Sigmoid colon (tissue), 6 donors: ENCODE measurements at regions not wholly inside any gene's neighbourhood (a gene's known extent, or its start where the extent isn't known, plus 50 kb on each side); places are given as distances from the start of the nearest gene placed in this dataset.

Experiments
- DNase-seq: peaks from one replicate; pipeline ENCODE4 v3.0.0-alpha.2; 2019
- H3K27ac ChIP-seq, 4 donors: fragments of 200-600 bp; sonication (generic); one replicate each; pipeline ENCODE4 v1.5.1; 2016 to 2019; ENCODE audit warnings: mild to moderate bottlenecking in 1 of 4
- H3K27me3 ChIP-seq, 3 donors: fragments of 200-600 bp; sonication (generic); one replicate each; pipeline ENCODE4 v1.5.1; 2019; ENCODE audit warnings: mild to moderate bottlenecking in 1 of 3
- H3K36me3 ChIP-seq, 4 donors: fragments of 200-600 bp; sonication (generic); one replicate each; pipeline ENCODE4 v1.5.1; 2016 to 2019
- H3K4me1 ChIP-seq, 4 donors: fragments of 200-600 bp; sonication (generic); one replicate each; pipeline ENCODE4 v1.5.1; 2017 to 2019
- H3K4me3 ChIP-seq, 4 donors: fragments of 200-600 bp; sonication (generic); one replicate each; pipeline ENCODE4 v1.5.1; 2017 to 2019; ENCODE audit warnings: mild to moderate bottlenecking in 2 of 4, moderate library complexity in 1 of 4
- H3K9me3 ChIP-seq, 4 donors: fragments of 200-600 bp in 3 of 4; sonication (generic) in 3 of 4; one replicate each; pipeline versions ENCODE4 v1.5.1 to v1.6.1; 2013 to 2019
- EP300 ChIP-seq, 4 donors: sonication (generic); formaldehyde crosslinking; IDR thresholded peaks; one replicate each; pipeline ENCODE4 v1.6.1; 2017; ENCODE audit warnings: antibody characterized with exemption in 4 of 4
- POLR2A ChIP-seq, 2 donors: fragments of 450-650 bp; IDR thresholded peaks; one replicate each; pipeline ENCODE4 v1.6.1; 2016; ENCODE audit warnings: antibody characterized with exemption in 2 of 2, mild to moderate bottlenecking in 2 of 2, moderate library complexity in 2 of 2
- POLR2AphosphoS5 ChIP-seq, 4 donors: sonication (generic); formaldehyde crosslinking; IDR thresholded peaks; one replicate each; pipeline ENCODE4 v1.6.1; 2017; ENCODE audit warnings: antibody characterized with exemption in 4 of 4
- WGBS, 2 donors: extraction: QIAGEN DNeasy Blood & Tissue Kit; methylation state at CpG; one replicate each; pipeline ENCODE4 v1.1.7; 2013; 5-methylcytosine and 5-hydroxymethylcytosine counted together
- intact Hi-C: fragments of 100-400 bp; cut with DNase I; formaldehyde crosslinking; loops from one replicate; pipeline ENCODE4 v1.15.1; 2023
- TF ChIP-seq, protein P1 (sequence below), 4 experiments: fragments of 450-650 bp in 3 of 4; fragments of 200-600 bp in 1 of 4; IDR thresholded peaks; one replicate each; pipeline ENCODE4 v1.5.1; 2016 to 2019; ENCODE audit warnings: antibody characterized with exemption in 4 of 4, mild to moderate bottlenecking in 3 of 4, moderate library complexity in 2 of 4
- donor health status: healthy with polysubstance abuse.
- donor health status: healthy.

DNA sequence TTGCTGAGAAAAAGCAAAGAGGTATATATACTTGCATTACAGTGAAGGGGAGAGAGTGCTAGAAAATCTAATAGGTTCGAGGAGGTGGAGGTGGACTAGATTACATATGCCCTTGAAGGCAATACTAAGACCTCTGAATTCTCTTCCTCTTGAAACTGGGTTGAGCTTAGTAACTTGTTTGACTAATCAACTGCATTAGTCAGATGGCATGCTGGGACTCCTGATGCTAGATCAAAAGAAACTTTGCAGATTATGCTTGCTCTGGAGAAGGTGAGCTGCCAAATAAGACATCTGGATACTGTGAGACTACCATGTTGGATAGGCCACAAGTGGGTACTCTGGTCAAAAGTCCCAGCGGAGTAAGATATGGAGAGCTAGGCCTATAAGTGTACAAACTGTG lies 331.3 kb downstream of the KLF5 start:
- DNase-seq: no peak
- H3K27me3 ChIP-seq: no peaks in the 10 kb centered on the region
- H3K27ac ChIP-seq: no peak overlapping the region
- H3K4me1 ChIP-seq: no peaks in the 10 kb centered on the region
- no peaks in the 10 kb centered on the region for H3K9me3 ChIP-seq
- 93 to 94% methylated on average over 2 of the region's 2 CpGs for WGBS, 2 donors
- H3K36me3 ChIP-seq: no peaks in the 10 kb centered on the region
- H3K4me3 ChIP-seq: no peak overlapping the region
- intact Hi-C loops: no loop called here
- TF ChIP-seq POLR2A (IDR thresholded peaks at IDR 0.05): no peak
- TF ChIP-seq POLR2AphosphoS5 (IDR thresholded peaks at IDR 0.05): no peak
- TF ChIP-seq, protein P1, sequence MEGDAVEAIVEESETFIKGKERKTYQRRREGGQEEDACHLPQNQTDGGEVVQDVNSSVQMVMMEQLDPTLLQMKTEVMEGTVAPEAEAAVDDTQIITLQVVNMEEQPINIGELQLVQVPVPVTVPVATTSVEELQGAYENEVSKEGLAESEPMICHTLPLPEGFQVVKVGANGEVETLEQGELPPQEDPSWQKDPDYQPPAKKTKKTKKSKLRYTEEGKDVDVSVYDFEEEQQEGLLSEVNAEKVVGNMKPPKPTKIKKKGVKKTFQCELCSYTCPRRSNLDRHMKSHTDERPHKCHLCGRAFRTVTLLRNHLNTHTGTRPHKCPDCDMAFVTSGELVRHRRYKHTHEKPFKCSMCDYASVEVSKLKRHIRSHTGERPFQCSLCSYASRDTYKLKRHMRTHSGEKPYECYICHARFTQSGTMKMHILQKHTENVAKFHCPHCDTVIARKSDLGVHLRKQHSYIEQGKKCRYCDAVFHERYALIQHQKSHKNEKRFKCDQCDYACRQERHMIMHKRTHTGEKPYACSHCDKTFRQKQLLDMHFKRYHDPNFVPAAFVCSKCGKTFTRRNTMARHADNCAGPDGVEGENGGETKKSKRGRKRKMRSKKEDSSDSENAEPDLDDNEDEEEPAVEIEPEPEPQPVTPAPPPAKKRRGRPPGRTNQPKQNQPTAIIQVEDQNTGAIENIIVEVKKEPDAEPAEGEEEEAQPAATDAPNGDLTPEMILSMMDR (IDR thresholded peaks at IDR 0.05): no peak
- no peak for TF ChIP-seq EP300 (IDR thresholded peaks at IDR 0.05)

DNA sequence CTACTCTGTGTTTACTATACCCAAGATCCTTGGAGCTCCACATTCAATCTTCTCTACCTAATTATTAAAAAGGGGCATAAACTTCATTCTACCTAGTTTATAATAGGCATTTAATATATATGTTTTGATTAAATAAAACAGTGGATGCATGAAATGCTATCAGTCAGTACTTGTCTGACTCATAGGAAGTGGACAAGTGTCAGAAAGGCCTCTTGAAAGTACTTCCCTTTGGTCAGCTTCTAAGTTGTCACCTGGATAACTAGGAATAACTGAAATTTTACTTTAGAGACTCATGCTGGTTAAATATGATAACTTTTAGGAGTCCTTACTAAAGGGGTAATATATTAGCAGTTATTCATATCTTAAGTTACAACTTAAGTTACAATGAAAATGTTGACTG lies 329.8 kb downstream of the KLF5 start:
- Histone ChIP-seq H3K36me3 (no peaks in the 10 kb centered on the region), H3K4me1 (no peaks in the 10 kb centered on the region), H3K4me3 (no peak overlapping the region), H3K27ac (no peak overlapping the region), H3K9me3 (no peaks in the 10 kb centered on the region), H3K27me3 (no peaks in the 10 kb centered on the region)
- intact Hi-C loops: no loop called here
- DNase-seq: no peak
- TF ChIP-seq, protein P1 (IDR thresholded peaks at IDR 0.05): no peak
- no peak for TF ChIP-seq EP300 (IDR thresholded peaks at IDR 0.05)
- no peak for TF ChIP-seq POLR2A (IDR thresholded peaks at IDR 0.05)
- no peak for TF ChIP-seq POLR2AphosphoS5 (IDR thresholded peaks at IDR 0.05)

DNA sequence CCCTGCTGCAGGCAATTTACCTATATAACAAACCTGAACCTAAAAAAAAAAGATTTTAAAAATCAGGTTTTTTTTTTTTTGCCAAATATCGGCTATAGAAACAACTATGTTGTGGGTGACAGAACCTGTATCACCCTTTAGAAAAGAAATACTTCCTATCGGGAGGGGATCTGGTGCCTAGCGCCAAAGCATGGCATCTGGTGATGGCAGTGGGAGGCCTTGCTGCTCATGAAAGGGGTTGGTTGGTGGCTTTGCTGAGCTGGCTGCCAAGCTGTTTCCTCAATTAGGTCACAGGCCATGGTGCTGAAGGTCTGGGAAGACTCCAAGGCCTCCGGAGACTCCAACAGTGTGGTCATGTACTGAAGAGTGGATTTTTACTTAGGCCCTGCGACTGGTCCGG lies 328.5 kb downstream of the KLF5 start:
- Histone ChIP-seq H3K27ac (no peak overlapping the region), H3K4me3 (no peak overlapping the region), H3K4me1 (no peaks in the 10 kb centered on the region), H3K36me3 (no peaks in the 10 kb centered on the region), H3K9me3 (no peaks in the 10 kb centered on the region), H3K27me3 (no peaks in the 10 kb centered on the region)
- WGBS, 2 donors: 95 to 96% methylated on average over 6 of the region's 6 CpGs
- intact Hi-C loops: no loop called here
- no peak for TF ChIP-seq EP300 (IDR thresholded peaks at IDR 0.05)
- no peak for TF ChIP-seq POLR2AphosphoS5 (IDR thresholded peaks at IDR 0.05)
- TF ChIP-seq, protein P1 (IDR thresholded peaks at IDR 0.05): no peak
- TF ChIP-seq POLR2A (IDR thresholded peaks at IDR 0.05): no peak
- no peak for DNase-seq

DNA sequence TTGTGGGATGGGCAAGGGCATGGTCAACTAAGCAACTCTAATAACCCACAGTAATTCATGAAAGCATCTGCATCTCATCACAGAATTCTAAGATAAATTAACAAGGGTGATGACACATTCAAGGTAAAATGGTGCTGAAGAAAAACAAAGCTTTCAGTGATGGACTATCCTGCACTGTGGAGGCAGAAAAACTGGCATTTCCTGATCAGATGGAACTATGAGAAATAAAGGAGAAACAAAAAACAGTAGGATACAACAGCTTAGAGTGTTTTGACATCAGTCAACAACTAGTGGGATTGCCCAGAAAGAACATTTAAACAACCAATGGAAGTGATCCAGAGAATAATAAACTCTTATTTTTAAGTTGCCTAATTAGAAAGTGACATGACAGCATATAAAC lies 327.0 kb downstream of the KLF5 start:
- no peaks in the 10 kb centered on the region for H3K4me1 ChIP-seq
- no peak for TF ChIP-seq EP300 (IDR thresholded peaks at IDR 0.05)
- TF ChIP-seq, protein P1 (IDR thresholded peaks at IDR 0.05): no peak
- no peak for TF ChIP-seq POLR2AphosphoS5 (IDR thresholded peaks at IDR 0.05)
- no peak for TF ChIP-seq POLR2A (IDR thresholded peaks at IDR 0.05)
- intact Hi-C loops: no loop called here
- H3K36me3 ChIP-seq: no peaks in the 10 kb centered on the region
- H3K27ac ChIP-seq: no peak overlapping the region
- no peaks in the 10 kb centered on the region for H3K9me3 ChIP-seq
- no peak overlapping the region for H3K4me3 ChIP-seq
- no peak for DNase-seq
- H3K27me3 ChIP-seq: no peaks in the 10 kb centered on the region
